Suprapubic skin (tissue), 4 donors: ENCODE measurements at regions not wholly inside any gene's neighbourhood (a gene's known extent, or its start where the extent isn't known, plus 50 kb on each side); places are given as distances from the start of the nearest gene placed in this dataset.

Experiments used
- DNase-seq, 2 donors: peaks; one replicate each; pipeline ENCODE4 v3.0.0-alpha.2; 2019; ENCODE audit warnings: low spot score in 2 of 2
- H3K27ac ChIP-seq: fragments of 200-600 bp; sonication (generic); one replicate; pipeline ENCODE4 v1.5.1; 2019
- H3K27me3 ChIP-seq: fragments of 200-600 bp; sonication (generic); one replicate; pipeline ENCODE4 v1.5.1; 2019
- H3K36me3 ChIP-seq: fragments of 200-600 bp; sonication (generic); one replicate; pipeline ENCODE4 v1.5.1; 2019
- H3K4me1 ChIP-seq: fragments of 200-600 bp; sonication (generic); one replicate; pipeline ENCODE4 v1.5.1; 2019
- H3K4me3 ChIP-seq: fragments of 200-600 bp; sonication (generic); one replicate; pipeline ENCODE4 v1.5.1; 2019; ENCODE audit warnings: mild to moderate bottlenecking
- H3K9me3 ChIP-seq: fragments of 200-600 bp; sonication (generic); one replicate; pipeline ENCODE4 v1.5.1; 2019
- EP300 ChIP-seq: sonication (generic); formaldehyde crosslinking; IDR thresholded peaks from one replicate; pipeline ENCODE4 v1.6.1; 2017; ENCODE audit warnings: antibody characterized with exemption
- POLR2A ChIP-seq, 2 donors: fragments of 450-650 bp; IDR thresholded peaks; one replicate each; pipeline ENCODE4 v1.6.1; 2017; ENCODE audit warnings: antibody characterized with exemption in 2 of 2, mild to moderate bottlenecking in 2 of 2, moderate library complexity in 2 of 2
- POLR2AphosphoS5 ChIP-seq, 3 donors: sonication (generic); formaldehyde crosslinking; IDR thresholded peaks; one replicate each; pipeline ENCODE4 v1.6.1; 2017; ENCODE audit warnings: antibody characterized with exemption in 3 of 3
- WGBS: methylation state at CpG from one replicate; pipeline ENCODE4 v1.1.5; 2018; 5-methylcytosine and 5-hydroxymethylcytosine counted together
- TF ChIP-seq, protein P1 (sequence below), 2 donors: fragments of 200-600 bp in 1 of 2; fragments of 450-650 bp in 1 of 2; sonication (generic) in 1 of 2; IDR thresholded peaks; one replicate each; pipeline ENCODE4 v1.5.1; 2016 to 2019; ENCODE audit warnings: antibody characterized with exemption in 2 of 2, mild to moderate bottlenecking in 1 of 2, moderate library complexity in 1 of 2

DNA sequence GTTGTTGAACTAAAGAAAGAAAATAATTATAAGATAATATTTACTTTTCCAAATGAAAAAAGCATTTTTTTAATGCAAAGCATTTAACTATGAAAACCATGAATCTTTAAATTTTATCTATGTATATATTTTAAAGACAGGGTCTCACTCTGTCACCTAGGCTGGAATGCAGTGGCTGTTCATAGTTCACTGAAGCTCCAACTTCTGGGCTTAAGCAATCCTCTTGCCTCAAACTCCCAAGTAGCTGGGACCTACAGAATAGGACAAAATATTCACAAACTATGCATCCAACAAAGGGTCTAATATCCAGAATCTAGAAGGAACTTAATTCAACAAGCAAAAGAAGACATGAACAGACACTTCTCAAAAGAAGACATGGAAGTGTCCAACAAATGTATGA lies 55.9 kb upstream of the ALB start:
- H3K9me3 ChIP-seq, result no peaks in the 10 kb centered on the region
- TF ChIP-seq POLR2A (IDR thresholded peaks at IDR 0.05) (no peak), POLR2AphosphoS5 (IDR thresholded peaks at IDR 0.05) (no peak)
- no peaks in the 10 kb centered on the region for H3K27me3 ChIP-seq
- no peak overlapping the region for H3K27ac ChIP-seq
- no peaks in the 10 kb centered on the region for H3K36me3 ChIP-seq
- no peak overlapping the region for H3K4me3 ChIP-seq
- H3K4me1 ChIP-seq, result no peaks in the 10 kb centered on the region
- DNase-seq, result no peak

DNA sequence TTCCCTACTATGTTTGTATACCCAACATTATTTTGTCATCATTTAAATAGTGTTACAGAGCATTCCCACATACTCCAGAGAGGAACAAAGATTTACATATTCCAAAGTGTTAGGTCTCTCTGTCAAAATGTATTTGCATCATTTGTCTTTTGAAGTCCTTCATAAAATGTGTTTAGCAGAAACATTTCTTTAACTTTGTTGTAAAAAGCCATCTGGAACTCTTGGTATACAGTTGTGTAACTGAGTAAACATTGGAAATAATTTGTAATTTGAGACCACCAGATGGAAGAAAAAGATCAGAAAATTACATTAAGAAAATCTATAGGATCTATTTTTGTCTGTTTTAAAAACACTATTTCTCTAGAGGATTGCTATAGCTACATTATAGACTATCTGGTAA lies 56.6 kb upstream of the ALB start:
- no peaks in the 10 kb centered on the region for H3K27me3 ChIP-seq
- H3K4me3 ChIP-seq, result no peak overlapping the region
- TF ChIP-seq POLR2A (IDR thresholded peaks at IDR 0.05) (no peak), POLR2AphosphoS5 (IDR thresholded peaks at IDR 0.05) (no peak), EP300 (no peak)
- TF ChIP-seq, protein P1, sequence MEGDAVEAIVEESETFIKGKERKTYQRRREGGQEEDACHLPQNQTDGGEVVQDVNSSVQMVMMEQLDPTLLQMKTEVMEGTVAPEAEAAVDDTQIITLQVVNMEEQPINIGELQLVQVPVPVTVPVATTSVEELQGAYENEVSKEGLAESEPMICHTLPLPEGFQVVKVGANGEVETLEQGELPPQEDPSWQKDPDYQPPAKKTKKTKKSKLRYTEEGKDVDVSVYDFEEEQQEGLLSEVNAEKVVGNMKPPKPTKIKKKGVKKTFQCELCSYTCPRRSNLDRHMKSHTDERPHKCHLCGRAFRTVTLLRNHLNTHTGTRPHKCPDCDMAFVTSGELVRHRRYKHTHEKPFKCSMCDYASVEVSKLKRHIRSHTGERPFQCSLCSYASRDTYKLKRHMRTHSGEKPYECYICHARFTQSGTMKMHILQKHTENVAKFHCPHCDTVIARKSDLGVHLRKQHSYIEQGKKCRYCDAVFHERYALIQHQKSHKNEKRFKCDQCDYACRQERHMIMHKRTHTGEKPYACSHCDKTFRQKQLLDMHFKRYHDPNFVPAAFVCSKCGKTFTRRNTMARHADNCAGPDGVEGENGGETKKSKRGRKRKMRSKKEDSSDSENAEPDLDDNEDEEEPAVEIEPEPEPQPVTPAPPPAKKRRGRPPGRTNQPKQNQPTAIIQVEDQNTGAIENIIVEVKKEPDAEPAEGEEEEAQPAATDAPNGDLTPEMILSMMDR (IDR thresholded peaks at IDR 0.05), result no peak
- H3K36me3 ChIP-seq, result no peaks in the 10 kb centered on the region
- DNase-seq, result no peak
- no peak overlapping the region for H3K27ac ChIP-seq
- no peaks in the 10 kb centered on the region for H3K9me3 ChIP-seq
- H3K4me1 ChIP-seq, result no peaks in the 10 kb centered on the region

DNA sequence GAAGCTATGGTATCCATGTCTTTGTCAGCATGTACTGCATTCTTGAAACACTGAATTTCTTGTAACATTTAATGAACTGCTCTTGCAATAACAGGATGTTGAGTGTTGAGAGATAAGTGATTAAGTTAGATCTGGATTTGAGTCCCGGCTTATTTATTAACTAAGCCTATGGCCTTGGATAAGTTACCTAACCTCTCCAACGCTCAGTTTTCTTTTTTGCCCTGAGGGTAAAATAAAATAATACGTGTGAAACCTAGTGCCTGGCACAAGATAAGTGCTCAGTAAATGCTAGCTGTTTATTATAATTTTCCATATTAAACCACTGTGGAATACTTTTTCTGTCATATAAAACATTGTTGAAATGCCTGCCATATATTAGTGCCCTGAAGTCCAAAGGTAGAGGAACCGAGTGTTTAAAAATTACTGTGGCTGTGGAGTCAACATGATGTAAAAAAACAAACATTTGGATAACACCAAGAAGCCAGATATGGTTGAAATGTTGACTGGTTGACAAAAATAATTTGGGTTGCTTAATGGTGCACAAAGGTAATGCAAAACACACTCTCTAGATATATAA lies 58.6 kb upstream of the ALB start:
- WGBS, result 64% methylated on average over 4 of the region's 4 CpGs
- H3K4me1 ChIP-seq, result no peaks in the 10 kb centered on the region
- H3K9me3 ChIP-seq, result no peaks in the 10 kb centered on the region
- no peak for DNase-seq
- H3K27me3 ChIP-seq, result no peaks in the 10 kb centered on the region
- no peak overlapping the region for H3K27ac ChIP-seq
- H3K4me3 ChIP-seq, result no peak overlapping the region
- TF ChIP-seq EP300 (no peak), POLR2A (IDR thresholded peaks at IDR 0.05) (no peak), POLR2AphosphoS5 (IDR thresholded peaks at IDR 0.05) (no peak)
- TF ChIP-seq, protein P1 (IDR thresholded peaks at IDR 0.05), result no peak
- no peaks in the 10 kb centered on the region for H3K36me3 ChIP-seq

DNA sequence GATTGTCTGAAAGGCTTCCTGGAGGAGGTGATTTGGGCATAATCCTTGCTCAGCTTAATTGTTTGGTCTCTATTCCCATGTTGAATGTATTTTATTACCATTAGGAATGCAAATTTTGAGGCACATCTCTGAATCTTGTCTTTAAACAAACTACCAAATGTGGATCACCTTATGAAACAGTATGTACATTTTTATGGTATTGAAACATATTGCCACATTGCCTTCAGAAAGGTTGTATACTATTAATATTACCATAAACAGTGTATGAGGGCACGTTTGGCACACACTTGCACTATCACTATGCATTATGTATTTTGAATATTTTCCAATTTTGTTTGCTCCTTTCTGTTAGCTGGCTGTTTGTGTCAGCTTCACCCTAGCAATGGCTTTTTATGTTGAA lies 60.0 kb upstream of the ALB start:
- H3K36me3 ChIP-seq, result no peaks in the 10 kb centered on the region
- 73% methylated on average over 1 of the region's 1 CpG for WGBS
- no peaks in the 10 kb centered on the region for H3K27me3 ChIP-seq

DNA sequence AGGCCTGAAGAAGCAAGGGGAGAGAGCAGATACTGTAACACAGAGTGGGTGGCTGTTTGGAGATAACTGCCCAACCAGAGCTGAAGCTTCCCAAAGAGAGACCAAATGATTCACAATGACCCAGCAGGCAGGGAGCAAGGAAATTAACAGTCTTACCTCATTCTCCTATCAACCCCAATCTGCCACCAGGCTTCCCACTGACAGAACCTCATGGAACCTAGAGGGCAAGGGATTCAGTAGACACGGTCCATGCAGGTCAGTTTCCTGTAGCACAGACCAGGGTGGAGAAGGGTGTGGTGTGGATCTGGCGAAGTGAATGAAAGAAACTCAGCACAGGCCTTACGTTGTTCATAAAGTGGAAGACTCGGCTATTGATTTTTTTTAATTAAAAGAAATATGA lies 60.7 kb upstream of the ALB start:
- no peak overlapping the region for H3K27ac ChIP-seq
- no peak overlapping the region for H3K4me3 ChIP-seq
- WGBS, result 87% methylated on average over 4 of the region's 4 CpGs
- H3K27me3 ChIP-seq, result no peaks in the 10 kb centered on the region
- TF ChIP-seq, protein P1 (IDR thresholded peaks at IDR 0.05), result no peak
- TF ChIP-seq EP300 (no peak), POLR2A (IDR thresholded peaks at IDR 0.05) (no peak), POLR2AphosphoS5 (IDR thresholded peaks at IDR 0.05) (no peak)
- no peak for DNase-seq
- no peaks in the 10 kb centered on the region for H3K36me3 ChIP-seq
- no peaks in the 10 kb centered on the region for H3K9me3 ChIP-seq
- no peaks in the 10 kb centered on the region for H3K4me1 ChIP-seq

More for the DNA sequence above, 60.0 kb upstream of the ALB start:
- H3K4me1 ChIP-seq, result no peaks in the 10 kb centered on the region
- no peaks in the 10 kb centered on the region for H3K9me3 ChIP-seq
- H3K27ac ChIP-seq, result no peak overlapping the region
- DNase-seq, result no peak
- TF ChIP-seq, protein P1 (IDR thresholded peaks at IDR 0.05), result no peak
- TF ChIP-seq POLR2AphosphoS5 (IDR thresholded peaks at IDR 0.05) (no peak), POLR2A (IDR thresholded peaks at IDR 0.05) (no peak), EP300 (no peak)
- no peak overlapping the region for H3K4me3 ChIP-seq

DNA sequence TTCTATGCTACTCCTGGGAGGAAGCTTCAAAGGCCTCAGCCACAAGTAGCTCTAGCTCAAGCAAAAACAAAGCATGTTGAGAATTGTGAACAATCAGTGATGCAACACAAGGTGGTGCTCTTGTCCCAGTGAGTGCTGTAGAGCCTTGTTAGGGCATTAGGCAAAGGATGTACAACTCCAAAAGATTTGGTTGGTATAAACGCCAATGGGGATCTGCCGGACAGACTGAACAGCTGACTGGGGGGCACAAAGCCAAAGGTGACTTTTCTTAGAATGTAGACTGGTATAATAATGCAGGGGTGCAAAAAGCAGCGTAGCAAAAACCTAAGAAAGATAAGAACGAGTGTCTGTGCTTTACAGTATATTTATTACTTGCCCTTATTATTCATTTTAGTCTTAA lies 62.6 kb upstream of the ALB start:
- Histone ChIP-seq H3K4me1 (no peaks in the 10 kb centered on the region), H3K4me3 (no peak overlapping the region), H3K9me3 (no peaks in the 10 kb centered on the region), H3K27ac (no peak overlapping the region), H3K36me3 (no peaks in the 10 kb centered on the region), H3K27me3 (no peaks in the 10 kb centered on the region)
- 56% methylated on average over 4 of the region's 4 CpGs for WGBS
- DNase-seq, result no peak
- no peak for TF ChIP-seq POLR2A (IDR thresholded peaks at IDR 0.05)
- TF ChIP-seq, protein P1 (IDR thresholded peaks at IDR 0.05), result peak in 1 of 2 donors; percentile 28
- TF ChIP-seq POLR2AphosphoS5 (IDR thresholded peaks at IDR 0.05), result no peak
